ENCODE measurements at regions not wholly inside any gene's neighbourhood (a gene's known extent, or its start where the extent isn't known, plus 50 kb on each side); places are given as distances from the start of the nearest gene placed in this dataset.
"Not testable (repeated sequence)": the region's sequence is repeated elsewhere in the genome, so short reads cannot be mapped to it uniquely, and the experiment has no call there.

- H3K36me3 Mint-ChIP-seq (ENCODE audit: insufficient read depth, unreplicated experiment); H3K4me1 Mint-ChIP-seq (ENCODE audit: low read depth, unreplicated experiment); CTCF ChIA-PET; H3K27ac Mint-ChIP-seq (ENCODE audit: unreplicated experiment); BruUV-seq (replicated peaks); intact Hi-C loops (cut with micrococcal nuclease; ENCODE audit: unreplicated experiment); H3K9me3 Mint-ChIP-seq (ENCODE audit: low read depth, unreplicated experiment); DNase-seq; H3K4me3 Mint-ChIP-seq (ENCODE audit: low read depth, unreplicated experiment): not testable (repeated sequence)
- H3K27me3 Mint-ChIP-seq (ENCODE audit: unreplicated experiment), result peaks cover 88% of the 10 kb centered on the region
These were observed 213.5 kb upstream of the ZNF469 start for GRCh38 chr16:88169136-88169830.

DNA sequence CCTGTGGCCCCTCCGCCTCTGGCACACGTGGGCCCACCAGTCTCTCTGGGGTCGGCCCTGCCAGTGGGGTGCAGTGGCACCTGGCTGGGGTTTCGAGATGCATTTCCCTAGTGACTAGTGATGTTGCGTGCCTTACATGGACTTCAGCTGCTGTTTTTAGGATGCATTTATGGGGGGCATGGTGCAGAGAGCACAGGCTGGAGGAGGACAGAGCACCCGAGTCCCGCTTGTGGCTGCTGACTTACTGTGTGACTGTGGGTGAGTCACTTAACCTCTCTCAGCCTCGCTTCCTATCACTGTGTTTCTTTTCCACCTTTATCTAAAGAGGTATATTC lies 213.0 kb upstream of the ZNF469 start:
- H3K4me3 Mint-ChIP-seq (ENCODE audit: low read depth, unreplicated experiment); BruUV-seq (replicated peaks); H3K36me3 Mint-ChIP-seq (ENCODE audit: insufficient read depth, unreplicated experiment); H3K9me3 Mint-ChIP-seq (ENCODE audit: low read depth, unreplicated experiment); intact Hi-C loops (cut with micrococcal nuclease; ENCODE audit: unreplicated experiment); DNase-seq; H3K27ac Mint-ChIP-seq (ENCODE audit: unreplicated experiment); H3K4me1 Mint-ChIP-seq (ENCODE audit: low read depth, unreplicated experiment); CTCF ChIA-PET: not testable (repeated sequence)
- H3K27me3 Mint-ChIP-seq (ENCODE audit: unreplicated experiment), result peaks cover 88% of the 10 kb centered on the region

DNA sequence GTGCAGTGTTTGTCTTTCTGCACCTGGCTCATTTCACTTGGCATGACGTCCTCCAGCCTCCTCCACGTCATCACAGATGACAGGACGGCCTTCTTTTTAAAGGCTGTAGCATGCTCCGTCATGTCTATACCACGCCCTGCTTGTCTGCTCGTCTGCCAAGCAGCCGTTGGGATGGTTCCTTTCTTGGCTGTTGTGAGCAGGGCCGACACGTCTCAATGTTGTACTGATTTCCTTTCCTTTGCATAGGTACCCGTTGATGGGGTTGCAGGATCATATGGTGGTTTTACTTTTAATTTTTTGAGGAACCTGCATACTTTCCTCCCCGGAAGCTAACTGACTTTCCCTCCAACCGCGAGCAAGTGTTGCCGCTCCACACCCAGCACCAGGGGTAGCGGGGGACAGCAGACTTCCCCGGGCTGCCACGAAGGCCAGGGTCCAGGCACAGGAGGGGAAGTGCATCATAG lies 212.2 kb upstream of the ZNF469 start:
- H3K4me3 Mint-ChIP-seq (ENCODE audit: low read depth, unreplicated experiment), result no peak overlapping the region
- H3K27ac Mint-ChIP-seq (ENCODE audit: unreplicated experiment), result no peak overlapping the region
- H3K27me3 Mint-ChIP-seq (ENCODE audit: unreplicated experiment), result peaks cover 88% of the 10 kb centered on the region
- BruUV-seq (replicated peaks), result no TSS peak
- CTCF ChIA-PET, result no interaction called here
- TF ChIP-seq, protein P1, sequence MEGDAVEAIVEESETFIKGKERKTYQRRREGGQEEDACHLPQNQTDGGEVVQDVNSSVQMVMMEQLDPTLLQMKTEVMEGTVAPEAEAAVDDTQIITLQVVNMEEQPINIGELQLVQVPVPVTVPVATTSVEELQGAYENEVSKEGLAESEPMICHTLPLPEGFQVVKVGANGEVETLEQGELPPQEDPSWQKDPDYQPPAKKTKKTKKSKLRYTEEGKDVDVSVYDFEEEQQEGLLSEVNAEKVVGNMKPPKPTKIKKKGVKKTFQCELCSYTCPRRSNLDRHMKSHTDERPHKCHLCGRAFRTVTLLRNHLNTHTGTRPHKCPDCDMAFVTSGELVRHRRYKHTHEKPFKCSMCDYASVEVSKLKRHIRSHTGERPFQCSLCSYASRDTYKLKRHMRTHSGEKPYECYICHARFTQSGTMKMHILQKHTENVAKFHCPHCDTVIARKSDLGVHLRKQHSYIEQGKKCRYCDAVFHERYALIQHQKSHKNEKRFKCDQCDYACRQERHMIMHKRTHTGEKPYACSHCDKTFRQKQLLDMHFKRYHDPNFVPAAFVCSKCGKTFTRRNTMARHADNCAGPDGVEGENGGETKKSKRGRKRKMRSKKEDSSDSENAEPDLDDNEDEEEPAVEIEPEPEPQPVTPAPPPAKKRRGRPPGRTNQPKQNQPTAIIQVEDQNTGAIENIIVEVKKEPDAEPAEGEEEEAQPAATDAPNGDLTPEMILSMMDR (IDR thresholded peaks at IDR 0.05; ENCODE audit: unreplicated experiment), result no peak
- DNase-seq, result no peak
- H3K36me3 Mint-ChIP-seq (ENCODE audit: insufficient read depth, unreplicated experiment), result no peaks in the 10 kb centered on the region
- intact Hi-C loops (cut with micrococcal nuclease; ENCODE audit: unreplicated experiment), result no loop called here
- H3K9me3 Mint-ChIP-seq (ENCODE audit: low read depth, unreplicated experiment), result peaks cover 4% of the 10 kb centered on the region
- no peaks in the 10 kb centered on the region for H3K4me1 Mint-ChIP-seq (ENCODE audit: low read depth, unreplicated experiment)

GRCh38 chr16:88171126-88171525 lies 211.6 kb upstream of the ZNF469 start:
- not testable (repeated sequence) for BruUV-seq (replicated peaks); H3K4me3 Mint-ChIP-seq (ENCODE audit: low read depth, unreplicated experiment)
- CTCF ChIA-PET, result interaction anchor here (0.6 kb wide), 1 partner anchor 223 kb away, joined by 4 read pairs; no protein-coding TSS in a partner anchor

GRCh38 chr16:88176184-88176583 lies 206.6 kb upstream of the ZNF469 start:
- H3K9me3 Mint-ChIP-seq (ENCODE audit: low read depth, unreplicated experiment); H3K27ac Mint-ChIP-seq (ENCODE audit: unreplicated experiment); H3K4me3 Mint-ChIP-seq (ENCODE audit: low read depth, unreplicated experiment); intact Hi-C loops (cut with micrococcal nuclease; ENCODE audit: unreplicated experiment); H3K36me3 Mint-ChIP-seq (ENCODE audit: insufficient read depth, unreplicated experiment); H3K4me1 Mint-ChIP-seq (ENCODE audit: low read depth, unreplicated experiment); DNase-seq; BruUV-seq (replicated peaks): not testable (repeated sequence)
- peaks cover 57% of the 10 kb centered on the region for H3K27me3 Mint-ChIP-seq (ENCODE audit: unreplicated experiment)
- CTCF ChIA-PET, result interaction anchor here (0.6 kb wide), 1 partner anchor 86 kb away, joined by 10 read pairs; no protein-coding TSS in a partner anchor

More at GRCh38 chr16:88171126-88171525, 211.6 kb upstream of the ZNF469 start:
- H3K36me3 Mint-ChIP-seq (ENCODE audit: insufficient read depth, unreplicated experiment); H3K9me3 Mint-ChIP-seq (ENCODE audit: low read depth, unreplicated experiment); DNase-seq; H3K27ac Mint-ChIP-seq (ENCODE audit: unreplicated experiment); H3K4me1 Mint-ChIP-seq (ENCODE audit: low read depth, unreplicated experiment); intact Hi-C loops (cut with micrococcal nuclease; ENCODE audit: unreplicated experiment): not testable (repeated sequence)
- peaks cover 83% of the 10 kb centered on the region for H3K27me3 Mint-ChIP-seq (ENCODE audit: unreplicated experiment)

DNA sequence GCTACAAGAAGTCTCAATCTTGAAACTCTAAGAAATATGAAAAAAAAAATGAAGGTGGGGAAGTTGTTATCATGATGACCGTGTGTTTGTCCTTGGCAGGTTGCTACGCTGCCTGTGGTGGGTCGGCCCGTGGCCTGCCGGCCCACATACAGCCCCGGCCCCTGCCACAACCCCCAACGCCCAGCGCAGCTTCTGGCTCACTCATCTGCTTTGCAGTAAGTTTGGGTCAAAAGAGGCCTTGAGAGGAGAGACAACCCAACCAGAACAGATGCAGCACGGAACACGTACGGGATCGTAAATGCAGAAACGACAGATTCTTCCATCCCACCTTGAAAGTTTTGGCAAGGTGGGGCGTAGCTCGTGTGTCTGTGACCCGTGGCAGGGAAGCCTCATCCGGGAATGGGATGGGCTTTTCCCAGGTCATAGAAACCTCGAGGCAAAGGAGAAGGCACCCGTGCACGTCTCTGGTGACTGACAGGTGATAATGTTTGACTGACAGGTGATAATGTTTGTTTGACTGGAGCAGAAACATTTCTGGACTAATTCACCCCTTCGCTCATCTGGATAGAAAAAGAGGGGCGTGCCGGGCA lies 206.1 kb upstream of the ZNF469 start:
- BruUV-seq (replicated peaks); intact Hi-C loops (cut with micrococcal nuclease; ENCODE audit: unreplicated experiment); DNase-seq; H3K9me3 Mint-ChIP-seq (ENCODE audit: low read depth, unreplicated experiment); H3K4me3 Mint-ChIP-seq (ENCODE audit: low read depth, unreplicated experiment); H3K27ac Mint-ChIP-seq (ENCODE audit: unreplicated experiment); H3K36me3 Mint-ChIP-seq (ENCODE audit: insufficient read depth, unreplicated experiment); H3K4me1 Mint-ChIP-seq (ENCODE audit: low read depth, unreplicated experiment): not testable (repeated sequence)
- CTCF ChIA-PET, result interaction anchor here (0.6 kb wide), 1 partner anchor 86 kb away, joined by 10 read pairs; no protein-coding TSS in a partner anchor
- peaks cover 52% of the 10 kb centered on the region for H3K27me3 Mint-ChIP-seq (ENCODE audit: unreplicated experiment)

- H3K27me3 Mint-ChIP-seq (ENCODE audit: unreplicated experiment), result peaks cover 43% of the 10 kb centered on the region
- CTCF ChIA-PET; H3K36me3 Mint-ChIP-seq (ENCODE audit: insufficient read depth, unreplicated experiment); H3K27ac Mint-ChIP-seq (ENCODE audit: unreplicated experiment); BruUV-seq (replicated peaks); H3K9me3 Mint-ChIP-seq (ENCODE audit: low read depth, unreplicated experiment); H3K4me1 Mint-ChIP-seq (ENCODE audit: low read depth, unreplicated experiment); intact Hi-C loops (cut with micrococcal nuclease; ENCODE audit: unreplicated experiment); H3K4me3 Mint-ChIP-seq (ENCODE audit: low read depth, unreplicated experiment); DNase-seq: not testable (repeated sequence)
These were observed 204.5 kb upstream of the ZNF469 start for GRCh38 chr16:88178251-88178650.

DNA sequence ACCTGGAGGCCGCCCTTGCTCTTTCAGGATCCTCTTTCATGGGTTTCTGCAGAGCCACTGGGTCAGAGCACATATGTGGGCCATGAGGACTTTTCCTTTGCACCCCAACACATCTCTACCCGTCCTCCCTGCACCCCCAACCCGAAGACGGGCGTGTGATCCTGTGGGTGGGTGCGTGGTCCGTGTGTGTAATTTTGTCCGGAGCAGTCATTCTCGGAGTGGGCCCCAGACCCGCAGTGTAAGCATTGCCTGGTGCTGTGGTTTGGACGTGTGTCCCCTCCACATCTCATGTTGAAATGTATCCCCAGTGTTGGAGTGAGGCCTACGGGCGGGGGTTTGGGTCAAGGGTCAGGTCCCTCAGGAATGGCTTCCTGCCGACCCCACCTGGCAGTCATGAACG lies 203.9 kb upstream of the ZNF469 start:
- H3K4me1 Mint-ChIP-seq (ENCODE audit: low read depth, unreplicated experiment); CTCF ChIA-PET; intact Hi-C loops (cut with micrococcal nuclease; ENCODE audit: unreplicated experiment); DNase-seq; H3K9me3 Mint-ChIP-seq (ENCODE audit: low read depth, unreplicated experiment); H3K36me3 Mint-ChIP-seq (ENCODE audit: insufficient read depth, unreplicated experiment); BruUV-seq (replicated peaks); H3K4me3 Mint-ChIP-seq (ENCODE audit: low read depth, unreplicated experiment); H3K27ac Mint-ChIP-seq (ENCODE audit: unreplicated experiment): not testable (repeated sequence)
- H3K27me3 Mint-ChIP-seq (ENCODE audit: unreplicated experiment), result peaks cover 40% of the 10 kb centered on the region

DNA sequence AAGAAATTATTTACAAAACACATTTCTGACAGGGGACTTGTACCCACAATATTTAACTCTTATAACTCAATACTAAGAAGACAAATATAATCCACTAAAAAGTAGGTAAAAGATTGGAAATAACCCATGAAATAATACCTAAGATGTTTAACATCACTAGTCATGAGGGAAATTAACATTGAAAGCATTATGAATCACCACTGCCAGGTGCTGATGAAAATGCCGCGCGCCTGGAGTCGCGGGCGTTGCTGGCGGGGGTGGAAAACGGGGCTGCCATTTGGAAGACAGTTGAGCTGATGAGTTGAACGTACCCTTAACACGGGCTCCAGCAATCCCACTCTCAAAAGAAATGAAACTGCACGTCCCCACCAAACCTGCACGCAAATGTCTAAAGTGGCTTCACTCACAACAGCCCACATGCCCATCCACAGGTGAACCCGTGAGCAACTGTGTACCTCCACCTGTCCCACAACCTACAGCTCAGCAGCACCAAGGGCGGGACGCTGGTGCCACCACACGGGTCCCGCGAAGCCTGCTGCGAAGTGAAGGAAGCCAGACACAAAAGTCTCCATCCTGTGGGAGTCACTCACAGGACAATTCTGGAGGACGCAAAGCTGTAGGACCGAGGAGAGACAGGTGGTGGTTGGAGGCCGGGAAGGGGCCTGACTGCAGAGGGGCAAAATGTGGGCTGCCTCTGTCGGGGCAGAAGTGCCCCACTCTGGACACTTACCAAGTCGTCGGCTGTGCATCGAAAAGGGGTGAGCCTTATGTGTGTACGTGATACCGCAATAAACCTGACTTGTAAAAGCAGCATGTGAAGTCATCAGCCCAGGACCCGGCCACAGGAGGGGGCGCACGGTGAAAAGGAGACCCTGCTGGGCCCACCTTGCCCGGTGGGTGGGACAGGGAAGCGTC lies 199.5 kb upstream of the ZNF469 start:
- peaks cover 25% of the 10 kb centered on the region for H3K27me3 Mint-ChIP-seq (ENCODE audit: unreplicated experiment)
- not testable (repeated sequence) for DNase-seq

More for the DNA sequence above, 199.5 kb upstream of the ZNF469 start:
- H3K9me3 Mint-ChIP-seq (ENCODE audit: low read depth, unreplicated experiment); H3K36me3 Mint-ChIP-seq (ENCODE audit: insufficient read depth, unreplicated experiment); H3K4me3 Mint-ChIP-seq (ENCODE audit: low read depth, unreplicated experiment); H3K4me1 Mint-ChIP-seq (ENCODE audit: low read depth, unreplicated experiment); H3K27ac Mint-ChIP-seq (ENCODE audit: unreplicated experiment); intact Hi-C loops (cut with micrococcal nuclease; ENCODE audit: unreplicated experiment); CTCF ChIA-PET; BruUV-seq (replicated peaks): not testable (repeated sequence)
